ENCODE measurements at regions not wholly inside any gene's neighbourhood (a gene's known extent, or its start where the extent isn't known, plus 50 kb on each side); places are given as distances from the start of the nearest gene placed in this dataset.

DNA sequence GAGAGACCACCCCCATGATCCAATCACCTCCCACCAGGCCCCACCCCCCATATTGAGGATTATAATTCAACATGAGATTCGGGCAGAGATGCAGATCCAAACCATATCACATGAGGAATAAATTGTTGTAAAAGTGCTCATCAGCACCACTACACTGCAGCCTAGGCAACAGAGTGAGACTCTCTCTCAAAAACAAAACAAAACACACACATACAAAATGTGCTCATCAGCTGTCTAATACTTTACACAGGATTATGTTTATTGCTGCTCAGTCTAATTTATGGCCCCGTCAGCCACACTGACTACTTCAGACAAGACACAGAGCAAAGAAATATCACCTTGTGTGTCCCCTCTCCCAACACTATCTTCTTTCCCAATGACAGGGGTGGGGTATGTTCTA lies 72.9 kb upstream of the PPM1J start:
- no peak for DNase-seq (ENCODE audit: low read depth in 2 of 2)

DNA sequence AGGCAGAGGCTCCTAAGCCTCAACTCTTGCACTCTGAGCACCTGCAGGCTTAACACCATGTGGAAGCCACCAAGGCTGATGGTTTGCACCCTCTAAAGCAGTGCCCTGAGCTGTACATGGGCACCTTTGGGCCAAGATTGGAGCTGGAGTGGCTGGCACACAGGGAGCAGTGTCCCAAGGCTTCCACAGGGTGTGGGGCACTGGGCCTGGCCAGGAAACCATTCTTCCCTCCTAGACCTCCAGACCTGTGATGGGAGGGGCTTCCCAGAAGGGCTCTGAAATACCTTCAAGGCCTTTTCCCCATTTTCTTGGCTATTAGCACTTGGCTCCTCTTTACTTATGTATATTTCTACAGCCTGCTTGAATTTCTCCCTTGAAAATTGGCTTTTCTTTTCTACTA lies 67.9 kb upstream of the PPM1J start:
- DNase-seq (ENCODE audit: low read depth in 2 of 2) = no peak

DNA sequence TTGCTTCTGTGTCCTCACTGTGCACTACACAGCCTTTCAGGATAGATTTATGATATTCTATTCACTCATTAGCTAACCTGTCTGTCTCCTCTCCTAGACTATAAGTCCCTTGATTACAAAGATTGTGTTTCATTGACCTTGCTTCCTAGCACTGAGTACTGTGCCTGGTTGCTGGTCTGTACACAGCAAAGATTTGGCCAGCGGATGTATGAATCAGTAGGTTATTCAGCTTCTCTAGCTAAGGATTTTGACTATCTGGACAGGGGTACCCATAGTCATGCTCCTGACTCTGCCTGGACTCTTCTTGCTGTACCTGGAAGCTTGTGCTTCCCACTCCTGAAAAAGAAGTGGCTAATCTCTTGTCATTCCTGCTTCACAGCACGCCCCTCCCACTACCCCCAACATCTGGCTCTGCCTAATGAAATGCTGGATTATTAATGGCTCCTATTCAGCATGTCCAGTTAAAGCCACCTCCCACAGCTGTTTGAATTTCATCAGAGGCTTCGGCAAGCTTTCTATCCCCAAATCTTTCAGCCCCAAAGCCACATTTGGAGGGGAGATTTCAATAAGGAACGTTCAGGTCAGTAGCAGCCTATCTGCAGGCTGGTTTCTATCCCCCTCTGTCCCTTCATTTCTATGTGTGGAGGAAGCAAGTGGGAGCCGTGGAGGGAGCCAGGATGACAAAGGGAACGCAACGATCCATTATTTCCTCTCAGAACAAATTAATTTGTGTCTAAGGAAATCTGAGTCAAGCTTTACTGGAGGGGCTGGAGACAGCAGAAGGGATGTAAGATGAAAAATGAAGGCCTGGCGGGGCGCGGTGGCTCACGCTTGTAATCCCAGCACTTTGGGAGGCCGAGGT lies 64.8 kb upstream of the PPM1J start:
- DNase-seq (ENCODE audit: low read depth in 2 of 2) = no peak

DNA sequence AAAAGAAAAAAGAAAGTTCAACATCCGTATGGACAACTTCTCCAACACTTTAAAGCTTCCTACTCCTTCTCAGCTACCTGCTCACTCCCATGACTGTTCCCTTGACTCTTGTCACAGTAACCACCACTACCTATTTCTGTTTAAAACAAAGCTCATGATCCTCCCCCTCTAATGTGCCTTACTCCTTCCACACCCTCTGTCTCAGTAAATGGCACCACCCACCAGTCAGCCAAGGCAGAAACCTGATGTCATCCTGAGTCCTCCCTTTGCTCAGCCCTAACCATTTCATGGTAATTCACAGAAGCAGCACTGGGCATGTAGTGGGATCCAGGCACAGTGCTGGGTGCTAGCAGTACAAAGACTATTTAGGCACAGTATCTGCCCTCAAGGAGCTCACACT lies 63.0 kb upstream of the PPM1J start:
- DNase-seq (ENCODE audit: low read depth in 2 of 2) = no peak

DNA sequence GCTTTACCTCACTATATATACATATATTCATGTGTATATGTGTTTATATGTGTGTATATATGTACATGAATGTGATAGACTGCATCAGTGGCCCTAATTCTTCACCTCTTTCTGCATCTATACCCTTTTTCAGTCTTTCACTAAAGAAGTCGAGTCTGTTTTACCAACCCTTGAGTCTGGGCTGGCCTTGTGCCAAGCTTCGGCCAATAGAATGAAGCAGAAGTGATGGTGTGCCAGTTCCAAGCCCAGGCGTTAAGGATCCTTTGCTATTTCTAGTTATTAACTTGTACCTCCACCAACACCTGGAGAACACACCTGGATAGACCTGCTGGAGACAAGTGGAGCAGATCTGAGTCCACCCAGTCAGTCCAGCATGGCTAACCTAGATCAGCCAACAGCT lies 61.6 kb upstream of the PPM1J start:
- no peak for DNase-seq (ENCODE audit: low read depth in 2 of 2)

DNA sequence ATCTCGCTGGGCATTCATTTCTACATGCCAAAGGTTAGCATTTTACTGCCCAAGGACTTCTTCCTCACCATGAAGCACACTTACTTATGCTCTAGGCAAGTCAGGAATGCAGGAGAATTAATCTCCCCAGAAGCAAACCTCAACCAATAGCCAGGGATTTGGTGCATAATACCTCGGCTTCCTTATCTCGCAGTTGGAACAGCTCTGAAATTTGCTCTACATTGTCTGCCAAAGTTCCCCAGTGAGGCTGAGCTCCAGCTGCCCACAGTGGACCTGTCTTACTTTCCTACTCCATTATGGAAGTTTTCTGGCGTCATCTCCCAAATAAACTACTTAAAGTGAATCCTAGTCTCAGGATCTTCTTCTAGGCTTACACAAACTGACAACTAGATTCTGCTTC lies 57.6 kb upstream of the PPM1J start:
- DNase-seq (ENCODE audit: low read depth in 2 of 2) = no peak

DNA sequence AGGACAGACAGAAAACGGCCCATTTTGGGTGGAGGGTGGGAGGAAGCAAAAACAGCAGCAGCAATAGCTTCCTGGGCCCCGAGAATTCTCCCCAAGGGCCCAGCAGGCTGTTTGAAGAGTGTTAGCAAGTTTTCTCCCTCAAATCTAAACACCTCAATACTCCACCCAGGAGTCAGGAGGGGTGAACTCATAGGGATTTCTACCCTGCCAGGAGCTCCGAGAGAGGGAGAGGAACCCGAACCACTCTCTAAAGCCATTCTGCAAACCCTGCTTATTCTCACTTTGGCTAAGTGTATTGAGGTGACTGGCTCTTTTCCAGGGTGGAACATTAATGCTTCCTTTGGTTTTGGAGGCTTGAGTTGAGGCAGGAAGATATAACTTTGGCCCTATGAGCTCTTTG lies 55.6 kb upstream of the PPM1J start:
- DNase-seq (ENCODE audit: low read depth in 2 of 2) = no peak

DNA sequence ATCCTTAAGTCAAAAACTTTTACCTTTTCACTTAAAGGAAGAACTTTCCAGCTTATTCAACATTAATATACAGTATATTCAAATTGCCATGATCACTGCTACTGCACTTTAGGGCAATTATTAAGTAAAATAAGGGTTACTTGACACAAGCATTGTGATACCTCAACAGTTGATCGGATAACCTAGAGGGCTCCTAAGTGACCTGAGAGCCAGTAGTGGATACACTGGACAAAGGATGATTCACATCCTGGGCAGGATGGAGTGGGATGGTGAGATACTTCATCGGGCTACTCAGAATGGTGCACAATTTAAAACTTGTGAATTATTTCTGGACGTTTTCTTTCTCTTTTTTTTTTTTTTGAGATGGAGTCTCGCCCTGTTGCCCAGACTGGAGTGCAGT lies 54.5 kb upstream of the PPM1J start:
- DNase-seq (ENCODE audit: low read depth in 2 of 2) = no peak

DNA sequence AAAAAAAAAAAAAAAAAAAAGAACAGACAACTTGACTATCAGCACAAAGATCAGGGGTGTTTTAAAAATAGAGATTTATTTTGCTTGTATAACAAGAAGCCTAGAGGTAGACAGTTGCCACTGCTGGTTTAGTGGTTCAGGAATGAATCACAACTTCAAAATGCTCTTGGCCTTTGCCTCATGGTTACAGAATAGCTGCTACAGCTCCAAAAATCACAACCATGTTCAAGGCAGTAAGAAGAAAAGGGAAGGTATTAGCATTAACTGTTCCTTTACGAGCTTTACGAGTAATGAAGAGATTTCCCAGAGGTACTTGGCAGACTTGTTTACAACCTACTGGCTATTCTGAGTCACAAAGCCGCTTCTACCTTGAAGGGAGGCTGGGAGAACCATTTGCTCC lies 52.5 kb upstream of the PPM1J start:
- no peak for DNase-seq (ENCODE audit: low read depth in 2 of 2)
